ENCODE measurements at regions not wholly inside any gene's neighbourhood (a gene's known extent, or its start where the extent isn't known, plus 50 kb on each side); places are given as distances from the start of the nearest gene placed in this dataset.
"Not testable (repeated sequence)": the region's sequence is repeated elsewhere in the genome, so short reads cannot be mapped to it uniquely, and the experiment has no call there.

DNA sequence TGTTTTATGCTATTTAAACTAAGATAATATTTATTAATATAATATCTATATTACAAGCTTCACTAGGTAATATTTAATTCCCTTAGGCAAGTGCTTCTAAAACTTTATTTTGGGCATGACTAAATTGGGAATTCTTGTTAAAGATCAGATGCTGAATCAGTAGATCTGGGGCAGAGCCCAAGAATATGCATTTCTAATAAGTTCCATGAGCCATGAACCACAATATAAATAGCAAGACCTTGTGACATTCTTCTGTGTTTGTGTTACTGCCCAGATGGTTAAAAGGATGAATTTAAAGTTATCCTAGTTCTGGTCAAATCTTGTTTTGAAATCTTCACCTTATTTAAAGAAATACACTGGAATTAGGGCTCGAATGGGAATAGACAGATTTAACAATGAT, 258.4 kb upstream of the CACNA2D1 start:
- DNase-seq (ENCODE audit: insufficient read length, low spot score) (no peak), FAIRE-seq (no peak)

DNA sequence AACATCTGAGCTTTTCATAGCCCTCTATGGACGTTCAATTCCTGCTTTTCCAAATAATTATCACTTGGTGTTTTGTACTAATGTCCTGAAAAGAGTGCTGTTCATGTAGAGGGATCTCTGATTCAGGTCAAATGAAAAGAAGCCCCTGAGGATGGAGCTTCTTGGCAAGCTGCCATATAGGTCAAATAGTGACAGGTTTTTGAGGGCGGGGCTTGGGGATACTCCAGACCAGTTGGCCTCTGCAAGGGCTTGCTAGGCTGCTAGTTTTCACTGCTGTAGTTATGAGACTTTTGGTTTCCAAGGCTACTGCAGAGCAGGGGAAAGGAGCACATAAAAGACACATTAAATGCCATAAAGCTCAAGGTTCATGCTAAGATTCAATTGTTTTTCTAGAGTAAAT, 257.2 kb upstream of the CACNA2D1 start:
- no peak for FAIRE-seq
- DNase-seq (ENCODE audit: insufficient read length, low spot score): no peak

DNA sequence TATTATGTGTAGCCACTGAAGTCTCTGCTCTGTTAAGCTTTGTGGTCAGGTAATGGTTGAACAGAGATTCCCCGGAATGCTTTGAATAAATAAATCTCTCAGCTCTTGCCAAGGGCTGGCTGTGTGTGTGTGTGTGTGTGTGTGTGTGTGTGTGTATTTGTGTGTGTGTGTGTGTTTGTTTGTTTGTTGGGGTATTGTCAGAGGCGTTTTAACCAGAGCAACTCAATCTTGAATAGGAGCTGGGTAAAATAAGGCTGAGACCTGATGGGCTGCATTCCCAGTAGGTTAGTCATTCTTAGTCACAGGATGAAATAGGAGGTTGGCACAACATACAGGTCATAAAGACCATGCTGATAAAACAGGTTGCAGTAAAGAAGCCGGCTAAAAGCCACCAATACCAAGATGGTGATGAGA, 256.2 kb upstream of the CACNA2D1 start:
- DNase-seq (ENCODE audit: insufficient read length, low spot score) (no peak), FAIRE-seq (no peak)

DNA sequence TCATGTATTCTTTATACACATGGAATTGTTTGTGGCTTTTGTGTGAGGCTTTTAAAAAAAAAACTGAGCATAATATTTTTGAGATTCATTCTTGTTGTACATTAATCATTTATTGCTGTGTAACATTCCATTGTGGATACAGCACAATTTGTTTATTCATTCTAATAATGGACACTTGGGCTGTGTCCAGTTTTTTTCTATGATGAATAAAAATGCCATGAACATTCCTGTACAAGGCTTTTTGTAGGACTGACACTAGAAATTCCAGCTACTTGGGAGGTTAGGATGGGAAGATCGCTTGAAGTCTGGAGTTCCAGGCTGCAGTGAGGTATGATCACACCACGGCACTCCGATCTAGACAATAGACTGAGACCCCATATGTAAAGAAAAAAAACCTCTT, 254.3 kb upstream of the CACNA2D1 start:
- no peak for FAIRE-seq
- no peak for DNase-seq (ENCODE audit: insufficient read length, low spot score)

DNA sequence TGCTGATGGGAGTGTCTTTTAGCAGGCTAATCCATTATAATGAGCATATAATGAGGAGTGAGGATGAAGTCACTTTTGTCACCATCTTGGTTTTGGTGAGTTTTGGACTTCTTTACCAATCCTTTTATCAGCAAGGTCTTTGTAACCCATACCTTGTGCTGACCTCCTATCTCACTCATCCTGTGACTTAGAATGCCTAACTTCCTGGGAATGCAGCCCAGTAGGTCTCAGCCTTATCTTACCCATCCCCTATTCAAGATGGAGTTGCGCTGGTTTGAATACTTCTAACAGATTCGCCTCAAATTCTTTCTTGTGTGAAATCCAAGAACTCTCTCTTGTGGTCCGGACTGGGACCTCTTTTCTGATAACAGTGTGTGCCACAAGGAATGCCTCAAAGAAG, 253.1 kb upstream of the CACNA2D1 start:
- no peak for DNase-seq (ENCODE audit: insufficient read length, low spot score)

DNA sequence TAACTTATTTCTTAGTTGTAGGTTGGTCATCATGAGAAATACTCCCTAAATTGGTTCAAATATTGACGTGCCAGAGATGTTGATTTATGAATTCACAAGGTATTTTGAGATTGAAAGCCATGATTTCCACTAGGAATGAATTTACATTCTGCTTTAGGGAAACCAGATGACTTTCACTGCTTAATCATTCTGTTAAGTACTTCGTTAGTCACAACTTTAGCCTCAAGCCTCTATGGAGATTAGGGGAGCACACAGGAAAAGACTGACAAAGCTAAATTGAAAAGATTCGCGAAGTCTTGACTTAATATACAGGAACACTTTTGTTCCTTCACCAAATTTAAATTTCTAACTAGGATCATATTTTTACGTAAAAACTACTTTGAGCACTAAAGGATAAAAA, 250.4 kb upstream of the CACNA2D1 start:
- FAIRE-seq (no peak), DNase-seq (ENCODE audit: insufficient read length, low spot score) (no peak)

More for the DNA sequence above, 253.1 kb upstream of the CACNA2D1 start:
- FAIRE-seq: no peak

DNA sequence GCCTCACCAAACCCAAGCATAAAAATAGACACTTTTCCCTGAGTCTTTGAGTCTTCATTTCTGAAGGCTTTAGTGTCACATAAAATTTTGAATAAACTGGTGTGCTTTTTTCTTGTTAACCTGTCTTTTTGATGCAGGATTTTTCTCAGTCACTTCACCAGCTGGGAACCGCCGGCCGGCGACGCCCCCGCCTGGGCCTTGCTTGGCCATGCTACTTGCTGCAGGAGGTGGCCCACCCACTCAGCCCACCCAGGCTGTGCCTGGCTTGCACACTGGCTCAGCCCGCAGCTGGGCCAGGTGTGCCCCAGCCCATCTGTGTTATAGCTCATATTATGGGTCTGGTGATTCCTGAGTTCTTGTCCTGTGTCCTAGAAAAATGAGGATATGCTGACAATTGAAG, 247.4 kb upstream of the CACNA2D1 start:
- FAIRE-seq: no peak
- DNase-seq (ENCODE audit: insufficient read length, low spot score): no peak

DNA sequence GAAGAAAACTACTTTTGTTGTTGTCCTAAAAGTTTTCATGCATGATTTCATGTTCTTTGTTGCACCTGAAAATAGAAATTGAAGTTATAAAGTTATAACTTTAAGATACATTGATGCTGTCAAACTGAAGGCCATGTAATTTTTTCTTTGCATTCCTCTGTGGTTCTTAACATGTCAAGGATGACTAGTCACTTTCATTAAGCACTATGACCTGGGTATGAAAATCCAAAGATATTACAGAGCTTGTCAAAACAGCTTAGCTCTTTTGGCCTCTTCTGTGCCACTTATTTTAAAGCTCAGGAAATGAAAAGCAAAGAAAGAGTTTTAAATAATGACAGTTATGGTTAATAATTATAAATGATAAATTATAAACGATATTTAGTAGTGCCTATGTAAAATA, 241.6 kb upstream of the CACNA2D1 start:
- no peak for DNase-seq (ENCODE audit: insufficient read length, low spot score)
- no peak for FAIRE-seq

DNA sequence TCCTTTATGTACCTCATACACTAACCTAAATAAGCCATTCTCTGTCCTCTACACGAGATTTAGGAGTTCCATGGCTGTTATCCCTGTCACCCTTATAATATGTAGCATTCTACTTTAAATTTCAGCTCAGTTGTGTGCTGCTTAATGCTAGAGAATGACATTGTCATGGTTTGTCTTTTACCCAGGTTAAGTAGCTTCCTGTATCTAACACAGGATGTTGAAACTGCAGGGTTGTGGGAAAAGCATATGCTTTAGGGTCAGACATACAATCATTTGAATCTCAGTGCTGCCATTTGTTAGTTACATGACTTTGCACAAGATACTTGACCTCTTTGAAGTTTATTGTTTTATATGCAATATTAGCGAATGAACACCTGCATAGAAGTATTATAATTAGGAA, 235.1 kb upstream of the CACNA2D1 start:
- DNase-seq (ENCODE audit: insufficient read length, low spot score) (no peak), FAIRE-seq (no peak)

DNA sequence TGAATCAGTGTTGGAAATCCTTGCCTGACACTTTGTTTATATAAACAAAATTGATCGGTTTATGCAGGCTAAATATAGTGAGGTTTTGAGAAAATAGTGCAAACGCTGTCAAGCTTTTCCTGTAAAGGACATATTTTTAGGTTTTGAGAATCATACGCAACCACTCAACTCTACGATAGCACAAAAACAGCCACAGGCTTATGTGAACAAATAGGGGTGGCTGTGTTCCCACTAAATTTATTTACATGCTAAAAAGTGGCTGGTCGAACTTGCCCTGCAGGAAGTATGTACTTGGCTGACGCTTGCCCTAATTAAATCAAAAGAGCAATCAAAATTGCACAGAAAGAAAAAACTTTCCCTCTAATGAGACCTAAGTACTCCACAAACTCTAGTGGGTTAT, 234.7 kb upstream of the CACNA2D1 start:
- DNase-seq (ENCODE audit: insufficient read length, low spot score) (no peak), FAIRE-seq (no peak)

DNA sequence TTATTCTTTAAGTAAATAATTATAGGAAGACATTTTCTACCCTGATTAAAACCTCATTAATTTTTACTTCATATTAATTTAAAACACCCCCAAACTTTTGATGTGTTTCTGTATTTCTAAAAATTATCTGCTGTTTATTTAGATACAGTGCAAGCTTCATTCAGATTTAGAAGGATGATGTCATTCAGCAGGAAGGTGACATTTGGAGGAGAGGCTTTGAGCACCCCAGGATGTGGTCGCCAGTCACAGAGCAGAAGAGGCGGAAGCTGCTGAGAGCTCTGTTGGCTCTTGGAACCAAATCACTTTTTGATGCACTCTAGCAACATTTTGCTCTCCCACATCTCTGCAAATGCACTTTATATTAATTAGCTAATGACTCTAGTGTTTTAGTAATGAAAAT, 233.9 kb upstream of the CACNA2D1 start:
- no peak for DNase-seq (ENCODE audit: insufficient read length, low spot score)
- FAIRE-seq: no peak

DNA sequence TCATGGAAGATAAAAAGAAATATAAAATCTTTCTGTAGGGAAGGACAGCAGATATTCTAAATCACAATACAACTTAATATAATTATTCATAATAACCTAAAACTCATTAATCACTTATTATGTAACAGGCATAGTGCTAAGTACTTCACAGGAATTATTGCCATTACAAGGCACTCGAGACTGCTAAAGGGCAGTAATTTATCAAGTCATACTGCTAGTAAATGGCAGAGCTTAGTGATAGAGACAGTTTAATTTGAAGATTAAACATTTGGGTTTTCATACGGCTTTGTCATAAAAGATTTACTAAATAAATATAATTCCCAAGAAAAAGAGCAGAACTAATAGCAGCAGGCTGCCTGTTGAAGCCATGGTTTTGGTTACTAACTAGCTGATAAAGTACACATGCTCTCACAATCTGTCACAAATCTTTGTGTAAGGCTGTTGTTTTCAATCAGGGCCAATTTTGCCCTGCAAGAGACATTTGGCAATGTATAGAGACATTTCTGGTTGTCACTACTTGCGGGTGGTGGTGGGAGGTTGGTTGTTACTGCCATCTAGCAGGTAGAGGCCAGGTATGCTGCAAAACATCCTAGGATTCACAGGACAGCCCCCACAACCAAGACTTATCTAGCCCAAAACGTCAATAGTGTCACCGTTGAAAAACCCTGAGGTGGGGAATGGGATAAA, 233.3 kb upstream of the CACNA2D1 start:
- no peak for FAIRE-seq
- no peak for DNase-seq (ENCODE audit: insufficient read length, low spot score)

DNA sequence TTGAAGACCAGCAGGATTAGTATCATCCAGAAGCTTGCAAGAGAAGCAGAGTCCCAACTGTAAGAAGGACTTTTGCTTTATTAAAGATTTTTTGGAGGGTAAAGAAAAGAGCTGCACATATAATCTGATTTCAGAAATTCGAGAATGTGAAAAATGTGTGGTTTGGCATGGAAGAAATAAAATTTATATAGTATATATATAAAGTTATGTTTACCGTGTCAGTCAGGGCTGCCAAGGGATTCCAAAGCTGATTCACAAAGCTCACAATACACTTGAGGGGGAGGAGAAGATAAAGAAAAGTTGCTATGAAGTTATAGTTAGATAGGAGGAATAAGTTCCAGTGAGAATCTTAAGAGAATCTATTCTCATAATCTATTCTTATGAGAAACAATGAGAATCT, 231.8 kb upstream of the CACNA2D1 start:
- FAIRE-seq (no peak), DNase-seq (ENCODE audit: insufficient read length, low spot score) (no peak)

DNA sequence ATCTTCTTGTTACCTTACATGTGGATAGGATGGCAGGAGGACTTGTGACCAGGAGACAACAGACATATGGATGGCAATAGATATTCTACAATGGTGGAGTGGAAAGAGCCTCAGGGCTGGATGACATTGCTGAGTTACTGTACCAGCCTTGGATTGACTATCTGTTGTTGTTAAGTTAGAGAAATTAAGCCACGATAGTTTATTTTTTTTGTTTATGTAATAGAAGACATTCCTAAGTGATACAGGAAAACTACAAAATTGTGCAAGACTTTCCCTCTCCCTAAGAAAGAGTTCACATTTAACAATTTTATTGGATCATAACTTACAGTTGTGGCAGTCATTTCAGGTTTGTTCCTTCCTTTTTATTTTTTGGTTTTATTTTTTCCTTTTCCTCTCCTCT, 230.7 kb upstream of the CACNA2D1 start:
- DNase-seq (ENCODE audit: insufficient read length, low spot score) (no peak), FAIRE-seq (no peak)

DNA sequence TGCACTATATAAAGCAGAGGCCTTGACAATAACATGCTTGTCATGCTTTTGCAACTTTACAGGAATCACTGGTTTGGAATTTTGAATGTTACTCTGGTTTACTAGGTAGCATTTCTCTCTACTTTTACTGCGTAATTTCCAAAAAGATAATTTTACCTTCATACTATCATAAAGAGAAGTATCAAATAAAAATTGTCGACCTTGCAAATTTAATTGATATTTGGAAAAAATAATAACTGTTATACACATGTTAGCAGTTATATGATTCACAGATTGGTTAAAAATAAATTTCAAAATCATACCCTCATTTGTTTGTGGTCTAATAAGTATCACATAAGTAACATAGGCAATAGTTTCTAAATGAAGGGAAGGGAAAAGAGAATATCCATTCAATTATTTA, 228.5 kb upstream of the CACNA2D1 start:
- FAIRE-seq (no peak), DNase-seq (ENCODE audit: insufficient read length, low spot score) (no peak)

DNA sequence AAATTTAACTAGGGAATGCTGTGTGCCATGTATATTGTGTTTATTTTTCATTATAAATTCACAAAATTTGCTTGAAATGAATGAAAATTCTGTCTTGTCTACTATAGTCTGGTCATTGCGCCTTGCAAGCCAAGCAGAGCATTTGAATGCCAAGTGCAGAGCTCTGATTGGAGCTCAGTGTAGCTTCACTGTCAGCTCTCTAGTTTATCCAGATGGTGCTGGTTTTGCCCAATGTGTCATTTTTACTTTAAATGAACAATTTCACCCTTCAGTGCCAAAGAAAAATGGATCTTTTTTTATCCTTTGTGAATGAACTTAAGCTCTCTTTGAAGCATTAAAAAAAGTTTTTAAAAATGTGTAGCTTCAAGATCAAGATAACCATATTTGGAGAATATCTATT, 225.6 kb upstream of the CACNA2D1 start:
- DNase-seq (ENCODE audit: insufficient read length, low spot score) (no peak), FAIRE-seq (no peak)

DNA sequence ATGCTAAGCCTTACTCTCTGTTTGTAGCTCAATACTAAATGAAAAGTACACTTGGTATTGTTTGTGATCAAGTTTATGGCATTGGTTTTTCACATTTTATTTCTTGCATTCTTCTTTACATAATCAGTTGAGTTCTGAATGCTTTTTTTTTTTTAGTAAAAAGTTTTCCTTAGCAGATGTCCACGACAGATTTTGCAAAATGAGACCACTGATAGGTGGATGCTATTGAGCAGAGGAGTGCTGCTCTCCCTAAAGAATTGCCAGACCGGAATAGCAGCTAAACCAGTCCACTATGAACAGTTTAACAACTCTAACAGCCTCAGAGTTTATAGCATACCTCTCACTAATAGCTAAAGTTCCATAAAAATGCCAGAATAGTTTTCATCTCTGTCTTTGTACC, 225.1 kb upstream of the CACNA2D1 start:
- no peak for FAIRE-seq
- DNase-seq (ENCODE audit: insufficient read length, low spot score): no peak

DNA sequence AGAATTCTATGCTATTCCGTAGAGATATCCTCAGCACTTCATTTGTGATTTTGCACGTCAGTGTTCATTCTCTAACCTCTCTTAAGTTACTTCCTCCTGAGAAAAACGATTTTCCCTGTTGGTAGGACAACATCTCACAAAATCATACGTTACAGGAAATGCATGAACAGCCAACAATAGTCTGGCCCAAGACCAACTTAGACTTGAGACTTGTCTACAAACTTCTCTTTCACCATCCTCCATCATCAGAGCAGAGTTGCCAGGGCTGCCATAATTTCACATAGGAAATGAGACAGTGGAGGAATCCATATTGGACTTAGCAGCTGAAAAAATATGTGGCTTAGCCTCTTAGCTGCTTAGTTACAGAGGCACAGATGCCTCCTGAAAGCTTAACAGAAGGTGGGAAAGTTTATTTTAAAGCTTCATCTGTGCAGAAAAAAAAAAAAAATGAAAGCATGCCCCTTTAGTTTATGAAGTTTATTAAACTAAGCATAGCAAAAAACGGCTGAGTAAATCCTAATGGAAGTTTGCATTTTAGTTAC, 222.5 kb upstream of the CACNA2D1 start:
- DNase-seq (ENCODE audit: insufficient read length, low spot score) (no peak), FAIRE-seq (no peak)

DNA sequence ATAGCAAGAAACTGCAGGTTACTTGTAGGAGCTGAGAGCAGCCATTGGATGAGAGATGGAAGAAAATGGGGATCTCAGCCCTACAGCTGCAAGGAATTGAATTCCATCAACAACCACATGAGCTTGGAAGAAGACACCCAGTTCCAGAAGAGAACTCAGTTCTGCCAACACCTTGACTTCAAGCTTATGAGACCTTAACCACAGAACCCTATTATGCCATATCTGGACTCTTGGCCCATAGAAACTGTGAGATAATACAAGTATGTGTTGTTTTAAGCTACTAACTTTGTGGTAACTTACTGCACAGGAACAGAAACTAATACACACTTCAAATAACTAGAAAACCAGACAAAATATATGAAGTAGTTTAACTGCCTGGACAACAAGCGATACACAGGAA, 212.4 kb upstream of the CACNA2D1 start:
- no peak for DNase-seq (ENCODE audit: insufficient read length, low spot score)
- no peak for FAIRE-seq

DNA sequence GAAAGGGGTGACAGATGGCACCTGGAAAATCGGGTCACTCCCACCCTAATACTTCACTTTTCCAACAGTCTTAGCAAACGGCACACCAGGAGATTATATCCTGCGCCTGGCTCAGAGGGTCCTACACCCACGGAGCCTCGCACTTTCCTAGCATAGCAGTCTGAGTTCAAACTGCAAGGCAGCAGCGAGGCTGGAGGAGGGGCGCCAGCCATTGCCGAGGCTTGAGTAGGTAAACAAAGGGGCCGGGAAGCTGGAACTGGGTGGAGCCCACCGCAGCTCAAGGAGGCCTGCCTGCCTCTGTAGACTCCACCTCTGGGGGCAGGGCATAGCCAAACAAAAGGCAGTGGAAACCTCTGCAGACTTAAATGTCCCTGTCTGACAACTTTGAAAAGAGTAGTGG, 206.5 kb upstream of the CACNA2D1 start:
- not testable (repeated sequence) for FAIRE-seq; DNase-seq (ENCODE audit: insufficient read length, low spot score)

DNA sequence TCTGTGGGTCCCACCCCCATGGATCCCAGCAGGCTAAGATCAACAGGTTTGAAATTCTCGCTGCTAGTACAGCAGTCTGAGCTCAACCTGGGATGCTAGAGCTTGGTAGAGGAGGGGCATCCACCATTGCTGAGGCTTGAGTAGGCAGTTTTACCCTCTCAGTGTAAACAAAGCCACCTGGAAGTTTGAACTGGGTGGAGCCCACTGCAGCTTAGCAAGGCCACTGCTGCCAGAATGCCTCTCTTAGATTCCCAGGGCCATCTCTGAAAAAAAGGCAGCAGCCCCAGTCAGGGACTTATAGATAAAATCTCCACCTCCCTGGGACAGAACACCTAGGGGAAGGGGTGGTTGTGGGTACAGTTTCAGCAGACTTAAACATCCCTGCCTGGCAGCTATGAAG, 190.0 kb upstream of the CACNA2D1 start:
- DNase-seq (ENCODE audit: insufficient read length, low spot score): no peak
- FAIRE-seq: no peak

DNA sequence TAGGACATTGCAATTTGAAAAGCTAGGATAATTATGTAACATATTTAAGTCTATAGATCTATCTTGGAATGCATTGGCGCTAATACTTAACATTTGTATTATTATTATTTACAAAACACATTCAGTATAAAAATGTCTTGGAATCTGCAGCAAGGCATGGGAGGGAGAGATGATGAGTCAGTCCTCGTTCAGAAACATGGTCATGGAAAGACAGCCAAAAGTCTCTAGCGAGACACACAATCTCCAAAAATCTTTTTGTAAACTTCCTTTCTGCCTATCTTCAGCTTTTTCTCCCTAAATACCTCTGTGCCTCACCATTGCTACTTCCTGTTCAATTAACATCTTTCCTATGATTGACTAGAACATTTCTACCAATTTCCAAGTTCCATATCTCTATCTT, 188.4 kb upstream of the CACNA2D1 start:
- no peak for DNase-seq (ENCODE audit: insufficient read length, low spot score)
- FAIRE-seq: no peak

DNA sequence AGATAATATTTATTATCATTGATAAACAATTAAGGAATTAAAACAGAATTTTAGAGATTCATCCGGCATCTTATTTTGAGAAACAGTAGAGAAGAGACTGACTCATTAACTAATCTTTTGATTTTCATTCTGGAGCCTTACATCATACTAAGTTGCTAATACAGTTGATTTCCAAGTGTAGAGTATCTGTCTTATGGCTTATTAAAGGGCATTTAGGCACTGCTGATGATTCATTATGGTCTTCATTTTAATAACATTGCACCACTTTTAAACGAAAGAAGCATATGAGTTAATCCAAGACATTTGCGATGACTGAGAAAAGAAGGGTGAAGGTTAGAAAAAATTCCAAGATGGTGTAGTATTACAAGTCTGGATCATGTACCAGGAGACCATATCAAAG, 186.0 kb upstream of the CACNA2D1 start:
- no peak for DNase-seq (ENCODE audit: insufficient read length, low spot score)
- FAIRE-seq: no peak

Data from HTR-8/SVneo (cell line).